NCI-H82 (cell line): ENCODE measurements at regions not wholly inside any gene's neighbourhood (a gene's known extent, or its start where the extent isn't known, plus 50 kb on each side); places are given as distances from the start of the nearest gene placed in this dataset.
"Not testable (repeated sequence)": the region's sequence is repeated elsewhere in the genome, so short reads cannot be mapped to it uniquely, and the experiment has no call there.

Source experiments
- DNase-seq: peaks from one replicate; lab custom pipeline; 2025; lab: John Stamatoyannopoulos, UW

DNA sequence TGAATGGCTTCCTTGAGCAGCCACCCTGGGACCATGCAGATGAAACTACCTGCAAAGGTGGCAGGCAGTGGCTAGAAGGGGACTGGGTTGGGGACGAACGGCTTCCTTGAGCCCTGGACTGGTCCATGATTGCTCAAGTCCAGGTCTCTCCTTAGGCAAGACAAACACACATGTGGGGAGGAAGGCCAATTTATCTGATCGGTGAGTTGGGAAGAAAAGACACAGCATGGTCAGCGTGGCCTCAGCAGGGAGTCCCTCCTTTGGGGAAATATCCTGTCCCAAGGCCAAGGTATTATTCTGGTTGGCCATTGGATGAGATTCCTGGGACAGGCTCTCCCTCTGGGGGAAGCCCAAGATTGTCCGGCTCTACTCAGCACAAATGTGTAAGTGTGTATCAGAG lies 116.3 kb upstream of the ERG start:
- no peak for DNase-seq

- no peak for DNase-seq
These were observed 121.2 kb upstream of the ERG start for GRCh38 chr21:38619480-38619879.

- no peak for DNase-seq
These were observed 121.8 kb upstream of the ERG start for GRCh38 chr21:38619992-38620479.

- DNase-seq = no peak
These were observed 122.9 kb upstream of the ERG start for GRCh38 chr21:38621132-38621531.

DNA sequence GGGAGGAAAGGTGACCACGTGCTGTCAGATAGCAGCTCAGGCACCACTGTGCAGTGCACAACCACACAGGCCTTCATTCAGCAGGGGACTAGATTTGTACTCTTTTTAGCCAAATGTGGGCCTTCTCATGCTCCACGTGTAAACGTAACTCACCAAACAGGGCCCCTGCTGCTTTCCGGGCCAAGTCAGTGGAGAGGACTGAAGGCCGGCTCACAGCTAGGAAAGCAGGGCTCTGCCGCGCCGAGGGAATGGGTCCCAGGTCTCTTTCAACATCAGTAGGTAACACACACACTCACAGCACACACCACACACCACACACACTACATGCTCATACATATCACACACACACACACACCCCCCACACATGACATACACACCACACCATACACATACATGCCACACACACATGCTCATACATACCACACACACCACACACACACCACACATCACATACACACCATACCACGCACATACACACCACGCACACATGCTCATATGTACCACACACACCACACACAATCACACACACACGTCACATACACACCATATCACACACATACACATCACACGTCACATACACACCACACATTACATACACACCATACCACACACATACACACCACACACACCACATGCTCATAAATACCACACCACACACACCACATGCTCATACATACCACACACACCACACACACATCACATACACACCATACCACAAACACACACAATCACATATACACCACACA lies 124.0 kb upstream of the ERG start:
- DNase-seq = no peak

DNA sequence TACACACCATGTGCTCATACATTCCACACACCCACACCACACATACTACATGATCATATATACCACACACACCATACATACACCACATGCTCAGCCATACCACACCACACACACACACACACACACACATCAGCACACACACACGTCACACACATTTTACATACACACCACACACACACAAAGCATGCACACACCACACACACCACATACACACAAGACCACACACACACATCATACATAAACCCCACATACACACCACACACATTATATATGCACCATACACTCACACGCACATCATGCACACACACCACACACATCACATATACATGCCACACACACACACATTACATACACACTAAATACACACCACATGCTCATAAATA lies 124.5 kb upstream of the ERG start:
- no peak for DNase-seq

DNA sequence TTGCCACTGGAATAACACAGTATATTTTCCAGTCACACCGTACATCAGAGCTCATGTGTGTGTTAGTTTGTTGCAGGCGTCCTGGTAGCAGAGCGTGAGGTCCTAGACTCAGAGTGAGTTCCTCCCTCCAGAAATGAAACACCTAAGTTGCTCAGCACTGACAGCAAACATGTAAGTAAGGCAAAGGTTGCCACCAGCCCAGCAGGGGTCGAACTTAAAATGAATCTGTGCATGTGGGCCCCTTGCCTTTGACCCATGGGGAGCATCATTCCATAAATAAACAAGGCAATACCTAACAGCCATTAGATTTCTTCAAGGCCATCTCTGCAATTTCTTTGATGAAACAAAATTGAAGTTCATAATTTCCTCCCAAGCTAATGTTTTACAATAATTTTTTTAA lies 125.3 kb upstream of the ERG start:
- DNase-seq = no peak

- DNase-seq = no peak
These were observed 126.7 kb upstream of the ERG start for GRCh38 chr21:38625000-38625399.

DNA sequence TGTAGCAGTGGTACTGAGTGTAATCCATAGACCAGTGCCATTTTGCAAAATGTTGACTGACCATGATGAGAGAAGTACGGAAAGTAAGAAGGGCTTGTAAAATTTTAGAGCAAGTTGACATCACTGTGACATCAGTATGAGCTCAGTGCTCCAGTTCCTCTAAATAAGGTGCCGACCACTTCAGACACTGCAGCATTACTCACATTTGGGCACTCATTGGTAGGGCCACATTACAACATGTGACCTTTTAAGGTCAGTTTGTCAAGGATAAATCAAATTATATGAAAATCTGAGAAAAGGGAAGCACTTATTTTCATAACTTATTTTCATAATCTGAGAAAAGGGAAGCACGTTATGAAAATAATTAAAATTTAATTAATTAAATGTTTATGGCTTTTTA lies 128.0 kb upstream of the ERG start:
- DNase-seq = no peak

GRCh38 chr21:38628349-38628748 lies 130.1 kb upstream of the ERG start:
- no peak for DNase-seq

- DNase-seq = no peak
These were observed 132.9 kb upstream of the ERG start for GRCh38 chr21:38631206-38631605.

- DNase-seq = no peak
These were observed 133.4 kb upstream of the ERG start for GRCh38 chr21:38631676-38632075.

DNA sequence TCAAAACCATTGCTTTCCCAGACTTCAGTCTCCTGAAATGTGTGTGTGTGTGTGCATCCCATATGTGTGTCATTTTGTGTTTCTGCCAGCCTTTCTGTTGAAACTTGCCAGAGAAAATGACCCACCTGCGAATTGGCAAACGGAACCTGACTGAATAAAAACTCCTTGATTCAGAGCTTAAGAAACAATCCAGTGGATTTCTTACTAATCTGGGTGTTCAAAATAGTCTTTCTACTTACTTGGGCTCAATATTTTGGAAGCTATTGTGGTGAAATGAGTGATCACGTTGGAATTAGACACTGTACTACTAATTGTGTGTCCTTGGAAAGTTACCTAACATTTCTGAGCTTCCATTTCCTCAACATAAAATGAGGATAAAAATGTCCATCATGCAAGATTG lies 138.9 kb upstream of the ERG start:
- DNase-seq = no peak

- DNase-seq = no peak
These were observed 141.5 kb upstream of the ERG start for GRCh38 chr21:38639571-38640354.

GRCh38 chr21:38640355-38640742 lies 142.1 kb upstream of the ERG start:
- not testable (repeated sequence) for DNase-seq

DNA sequence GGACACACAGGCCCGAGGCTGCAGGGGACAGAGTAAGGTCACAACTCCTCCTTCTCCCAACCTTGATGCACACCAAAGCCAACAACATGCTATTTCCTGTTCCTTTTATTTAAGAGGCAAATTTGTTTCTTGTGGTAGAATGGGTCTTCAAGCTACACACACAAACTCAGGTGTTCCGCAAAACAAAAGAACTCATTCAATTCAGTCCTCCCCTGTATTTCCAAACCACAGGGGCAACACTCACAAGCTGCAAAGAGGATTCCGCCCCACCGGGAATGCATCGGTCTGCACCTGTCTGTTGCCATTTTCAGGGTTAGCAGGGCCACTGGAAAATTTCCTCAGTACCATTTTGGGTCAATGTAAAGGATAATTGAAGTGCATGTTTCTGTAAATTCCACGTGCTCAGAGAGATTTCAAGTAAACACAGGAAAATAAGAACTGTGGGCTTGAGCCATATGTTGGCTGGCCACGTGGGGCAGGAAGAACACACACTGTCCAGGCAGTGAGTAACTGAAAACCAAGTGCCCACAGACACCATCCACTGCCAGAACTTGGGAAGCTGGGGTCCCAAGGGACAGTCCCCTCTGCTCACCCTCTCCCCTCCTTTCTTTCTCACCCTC lies 145.2 kb upstream of the ERG start:
- DNase-seq = no peak

- DNase-seq = no peak
These were observed 147.0 kb upstream of the ERG start for GRCh38 chr21:38645282-38645681.

- no peak for DNase-seq
These were observed 148.0 kb upstream of the ERG start for GRCh38 chr21:38646213-38646837.

DNA sequence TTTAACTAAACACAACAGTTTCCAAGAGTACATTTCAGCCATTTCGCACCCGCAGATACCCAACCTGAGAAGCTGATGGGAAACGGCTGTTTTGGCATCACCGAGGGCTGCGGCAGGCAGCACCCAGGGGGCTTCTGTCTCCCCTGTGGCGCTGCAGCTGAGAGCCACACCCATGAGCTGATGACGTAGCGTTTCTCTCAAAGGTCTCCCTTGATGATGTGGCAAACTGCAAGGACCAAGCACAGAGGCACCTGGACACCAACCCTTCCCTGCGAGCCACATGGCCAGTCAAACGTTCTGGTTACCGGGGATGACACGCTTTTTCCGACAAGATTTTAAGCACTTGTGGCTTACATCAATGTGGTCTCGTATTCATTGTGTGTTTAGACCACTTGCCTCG lies 150.8 kb upstream of the ERG start:
- no peak for DNase-seq

- no peak for DNase-seq
These were observed 153.3 kb upstream of the ERG start for GRCh38 chr21:38651570-38651969.

DNA sequence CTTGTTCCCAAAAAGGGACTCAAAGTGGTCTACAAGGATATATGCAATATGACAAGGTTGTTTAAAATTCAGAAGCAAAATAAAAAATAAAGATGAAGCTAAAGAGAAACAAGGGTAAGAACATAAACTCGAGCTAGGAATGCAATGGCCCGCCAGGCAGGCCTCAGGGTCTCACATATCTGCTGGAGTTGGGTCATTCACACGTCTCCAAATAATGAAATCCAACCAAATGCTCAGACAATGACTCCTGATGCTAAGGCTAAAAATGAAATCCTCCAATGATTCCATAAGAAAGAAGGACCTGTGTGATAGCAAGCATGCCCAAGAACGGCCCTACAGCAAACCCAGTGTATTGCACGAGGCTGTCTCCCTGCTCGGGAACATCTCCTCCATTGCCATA lies 153.3 kb upstream of the ETS2 start:
- no peak for DNase-seq

DNA sequence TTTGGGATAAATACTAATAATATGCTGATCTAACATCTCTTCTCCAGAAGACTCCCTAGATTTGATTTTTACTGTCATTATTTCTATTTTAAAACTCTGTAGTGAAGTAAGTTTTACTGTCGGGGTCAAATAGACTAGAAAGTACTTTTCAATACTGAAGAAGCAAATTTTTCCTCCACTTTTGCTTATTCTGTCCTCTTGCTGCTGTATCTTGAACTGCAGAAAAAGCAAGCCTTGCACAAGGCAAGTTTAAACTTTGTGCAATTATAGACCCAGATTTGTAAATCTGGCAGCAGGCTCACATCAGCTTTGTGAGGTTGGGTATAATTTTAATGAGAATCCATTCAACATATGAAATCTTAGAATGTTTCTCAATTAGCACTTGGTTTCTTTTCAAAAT lies 151.1 kb upstream of the ETS2 start:
- no peak for DNase-seq

DNA sequence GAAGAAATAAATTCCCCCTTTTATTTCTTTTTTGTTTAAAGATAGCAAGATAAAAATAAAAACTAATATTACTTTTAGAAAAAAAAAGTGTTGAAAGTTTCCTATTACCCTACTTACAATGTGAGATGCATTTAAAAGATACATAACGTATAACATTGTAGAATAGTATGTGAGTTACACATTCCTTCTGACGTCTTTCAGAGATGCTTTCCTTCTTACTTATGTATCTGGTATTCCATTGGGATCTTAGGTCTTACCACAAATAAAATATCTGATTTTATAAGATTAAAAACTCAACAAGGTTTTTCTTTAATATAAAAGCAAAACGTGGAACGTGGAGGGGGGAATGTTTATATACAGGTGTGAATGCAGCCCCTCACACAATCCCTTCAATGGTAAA lies 147.2 kb upstream of the ETS2 start:
- DNase-seq = no peak
